Muscle layer of duodenum (tissue), 2 donors: ENCODE measurements at regions not wholly inside any gene's neighbourhood (a gene's known extent, or its start where the extent isn't known, plus 50 kb on each side); places are given as distances from the start of the nearest gene placed in this dataset.

ENCODE experiments used
- H3K27ac ChIP-seq: one replicate; pipeline ENCODE4 v1.7.0; 2013; ENCODE audit warnings: mild to moderate bottlenecking, low read length
- H3K27me3 ChIP-seq: one replicate; pipeline ENCODE4 v1.7.0; 2013; ENCODE audit warnings: low read depth, mild to moderate bottlenecking, control low read depth, low read length
- H3K36me3 ChIP-seq, 2 donors: one replicate each; pipeline ENCODE4 v1.7.0; 2013; ENCODE audit warnings: low read length in 2 of 2, control low read depth in 1 of 2, mild to moderate bottlenecking in 1 of 2; ENCODE audit not compliant: insufficient read depth in 2 of 2, control insufficient read depth in 1 of 2
- H3K4me1 ChIP-seq, 2 donors: one replicate each; pipeline ENCODE4 v1.7.0; 2013; ENCODE audit warnings: low read length in 2 of 2, mild to moderate bottlenecking in 2 of 2, control low read depth in 1 of 2, moderate library complexity in 1 of 2; ENCODE audit not compliant: insufficient read depth in 2 of 2, control insufficient read depth in 1 of 2
- H3K4me3 ChIP-seq, 2 donors: one replicate each; pipeline ENCODE4 v1.7.0; 2013; ENCODE audit warnings: low read length in 2 of 2, low read depth in 1 of 2, mild to moderate bottlenecking in 1 of 2
- H3K9me3 ChIP-seq, 2 donors: one replicate each; pipeline ENCODE4 v1.7.0; 2013; ENCODE audit warnings: low read length in 2 of 2, control low read depth in 1 of 2, mild to moderate bottlenecking in 1 of 2; ENCODE audit not compliant: control insufficient read depth in 1 of 2
- donor health status: healthy.

DNA sequence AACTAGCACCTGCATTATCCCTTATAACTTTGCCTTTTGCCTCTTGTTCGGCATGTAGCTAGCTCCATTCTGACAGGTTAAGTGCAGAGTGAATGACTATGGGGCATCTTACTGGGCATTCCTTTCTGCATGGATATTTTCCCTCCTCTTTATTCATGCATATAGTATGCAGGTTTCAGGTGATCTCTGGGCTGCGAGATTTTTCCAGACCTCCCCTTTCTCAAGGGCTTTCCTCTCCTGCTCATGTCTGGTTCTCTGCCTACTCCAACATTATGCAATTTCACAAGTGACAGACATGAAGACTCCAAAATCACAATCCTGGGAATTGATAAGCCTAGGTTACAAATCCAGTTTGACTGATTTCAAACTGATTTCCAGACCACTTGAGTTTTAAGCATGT lies 503.8 kb downstream of the NXPH1 start:
- Histone ChIP-seq H3K27ac (no peak overlapping the region), H3K9me3 (no peaks in the 10 kb centered on the region), H3K36me3 (no peaks in the 10 kb centered on the region), H3K4me3 (no peak overlapping the region), H3K27me3 (no peaks in the 10 kb centered on the region), H3K4me1 (no peaks in the 10 kb centered on the region)

DNA sequence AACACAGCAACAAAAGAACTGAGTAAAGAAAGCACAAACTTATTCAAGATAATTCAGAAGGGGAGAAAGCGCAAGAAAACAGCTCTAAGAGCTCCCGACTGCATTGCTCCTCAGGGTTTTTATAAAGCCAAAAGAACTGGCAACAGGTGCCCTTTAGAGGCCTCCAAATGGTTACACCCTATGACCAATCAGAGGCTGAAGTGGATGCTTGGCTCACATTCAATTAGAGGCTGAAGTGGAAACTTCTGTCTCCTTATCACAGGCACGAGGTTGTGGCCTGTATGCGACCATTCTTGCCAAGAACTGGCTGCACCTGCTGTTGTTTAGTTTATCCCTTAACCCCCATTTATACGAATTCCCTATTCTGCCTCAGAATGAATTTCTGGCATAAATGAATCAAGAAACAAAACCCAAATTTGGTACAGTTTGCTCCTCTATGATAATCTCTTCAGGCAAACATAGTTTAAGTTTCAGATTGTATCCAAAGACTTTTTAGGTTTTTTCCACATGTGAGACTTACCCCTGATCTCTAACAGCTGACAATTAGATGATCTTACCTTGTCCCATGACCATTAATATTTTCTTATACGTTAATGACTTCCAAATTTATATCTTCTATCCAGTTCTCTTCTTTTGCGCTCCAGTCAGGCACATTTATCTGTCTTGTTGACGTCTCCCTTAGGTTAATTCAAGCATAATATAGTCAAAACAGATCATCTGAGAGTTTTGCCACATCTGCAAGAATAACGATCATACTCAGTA lies 504.8 kb downstream of the NXPH1 start:
- no peak overlapping the region for H3K4me3 ChIP-seq
- no peaks in the 10 kb centered on the region for H3K9me3 ChIP-seq
- H3K36me3 ChIP-seq, result no peaks in the 10 kb centered on the region
- H3K27me3 ChIP-seq, result no peaks in the 10 kb centered on the region
- no peaks in the 10 kb centered on the region for H3K4me1 ChIP-seq
- no peak overlapping the region for H3K27ac ChIP-seq

DNA sequence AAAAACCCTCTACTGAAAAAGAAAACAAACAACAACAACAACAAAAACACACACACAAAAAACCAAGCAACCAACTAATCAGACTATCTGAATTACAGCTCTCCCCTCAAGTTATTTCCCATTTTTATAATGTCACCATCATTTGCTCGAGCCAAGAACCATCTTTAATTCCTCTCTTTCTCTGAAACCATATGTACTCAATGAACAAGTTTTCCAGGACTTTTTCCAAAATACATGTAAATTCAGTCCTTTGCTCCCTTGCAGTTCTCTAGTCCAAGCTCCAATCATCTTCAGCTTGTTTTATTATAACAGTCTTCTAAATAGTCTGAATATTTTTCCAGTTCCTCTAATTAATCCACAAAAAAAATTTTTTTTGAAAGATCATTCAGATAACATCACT lies 506.0 kb downstream of the NXPH1 start:
- H3K9me3 ChIP-seq, result no peaks in the 10 kb centered on the region
- no peaks in the 10 kb centered on the region for H3K36me3 ChIP-seq
- H3K4me1 ChIP-seq, result no peaks in the 10 kb centered on the region
- H3K27ac ChIP-seq, result no peak overlapping the region
- H3K27me3 ChIP-seq, result no peaks in the 10 kb centered on the region
- no peak overlapping the region for H3K4me3 ChIP-seq

DNA sequence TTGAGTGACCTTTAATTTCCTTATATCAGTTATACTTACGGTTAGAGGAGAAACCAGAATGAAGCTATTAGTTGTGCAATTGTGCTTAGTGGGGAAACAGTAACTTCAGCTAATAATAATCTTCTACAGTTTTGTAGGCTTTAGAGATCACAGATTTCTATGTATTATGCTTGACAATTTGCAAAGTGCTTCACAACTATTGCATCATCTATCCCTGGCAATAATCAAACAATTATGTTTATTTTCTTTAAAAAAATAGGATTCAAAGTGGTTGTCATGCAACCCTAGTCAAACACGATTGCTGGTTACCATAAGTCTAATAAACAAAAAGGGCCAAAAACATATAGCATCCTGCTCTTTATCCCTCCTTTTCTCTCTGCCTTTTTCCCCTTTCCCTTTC lies 530.3 kb downstream of the NXPH1 start:
- Histone ChIP-seq H3K36me3 (no peaks in the 10 kb centered on the region), H3K27ac (no peak overlapping the region), H3K27me3 (no peaks in the 10 kb centered on the region), H3K4me1 (no peaks in the 10 kb centered on the region), H3K4me3 (no peak overlapping the region), H3K9me3 (no peaks in the 10 kb centered on the region)

DNA sequence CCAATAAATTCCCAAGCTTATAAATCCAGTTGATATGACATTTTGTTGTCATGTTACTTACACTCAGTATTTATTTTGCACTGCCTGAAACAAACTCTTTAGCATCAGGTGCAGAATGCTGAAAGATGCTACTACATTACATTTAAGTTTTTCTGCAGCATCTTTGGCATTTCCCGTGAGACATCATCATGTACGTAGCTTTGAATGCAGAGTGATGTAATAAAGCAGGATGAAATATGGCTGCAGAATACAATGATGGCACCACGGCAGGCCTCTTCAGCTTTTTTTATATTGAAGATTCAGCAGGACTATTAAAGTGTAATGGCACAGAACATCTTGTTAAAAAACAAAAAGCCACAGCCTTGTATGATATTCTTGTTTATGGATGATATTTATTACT lies 531.8 kb downstream of the NXPH1 start:
- no peak overlapping the region for H3K4me3 ChIP-seq
- H3K9me3 ChIP-seq, result no peaks in the 10 kb centered on the region
- H3K4me1 ChIP-seq, result no peaks in the 10 kb centered on the region
- H3K27ac ChIP-seq, result no peak overlapping the region
- no peaks in the 10 kb centered on the region for H3K27me3 ChIP-seq
- no peaks in the 10 kb centered on the region for H3K36me3 ChIP-seq

DNA sequence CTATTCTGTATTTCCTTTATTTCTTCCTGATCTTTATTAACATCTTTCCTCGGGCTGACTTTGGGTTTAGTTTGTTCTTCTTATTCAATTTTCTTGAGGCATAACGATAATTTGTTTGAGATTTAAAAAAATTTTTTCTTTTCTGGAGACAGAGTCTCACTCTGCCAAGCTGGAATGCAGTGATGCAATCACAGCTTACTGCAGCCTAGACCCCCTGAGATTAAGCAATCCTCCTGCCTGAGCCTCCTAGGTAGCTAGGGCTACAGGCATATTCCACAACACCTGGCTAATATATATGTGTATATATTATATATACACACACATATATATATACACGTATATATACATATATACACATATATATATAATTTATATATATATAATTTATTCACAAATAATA lies 540.2 kb downstream of the NXPH1 start:
- H3K27me3 ChIP-seq, result no peaks in the 10 kb centered on the region
- no peaks in the 10 kb centered on the region for H3K9me3 ChIP-seq
- no peaks in the 10 kb centered on the region for H3K36me3 ChIP-seq
- H3K4me3 ChIP-seq, result no peak overlapping the region
- H3K4me1 ChIP-seq, result no peaks in the 10 kb centered on the region
- H3K27ac ChIP-seq, result no peak overlapping the region

DNA sequence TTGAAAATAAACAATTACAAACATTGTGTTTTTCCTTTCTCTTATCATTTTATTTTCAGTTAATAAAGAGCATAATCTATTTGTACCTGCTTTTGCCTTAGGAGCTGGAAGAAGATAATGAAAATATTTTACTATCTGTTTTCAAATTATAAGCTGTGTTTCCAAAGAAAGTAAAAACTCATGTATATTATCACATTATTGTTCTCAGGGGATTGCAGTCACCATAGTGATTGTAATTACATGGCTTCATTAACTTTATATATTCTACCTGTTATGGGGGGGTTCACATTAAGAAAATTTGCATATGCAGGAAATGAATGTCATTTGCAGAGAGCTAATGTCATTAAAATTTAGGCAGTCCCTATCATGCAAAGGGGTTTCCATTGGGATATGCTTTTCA lies 542.3 kb downstream of the NXPH1 start:
- Histone ChIP-seq H3K27me3 (no peaks in the 10 kb centered on the region), H3K4me3 (no peak overlapping the region), H3K4me1 (no peaks in the 10 kb centered on the region), H3K27ac (no peak overlapping the region), H3K9me3 (no peaks in the 10 kb centered on the region), H3K36me3 (no peaks in the 10 kb centered on the region)

DNA sequence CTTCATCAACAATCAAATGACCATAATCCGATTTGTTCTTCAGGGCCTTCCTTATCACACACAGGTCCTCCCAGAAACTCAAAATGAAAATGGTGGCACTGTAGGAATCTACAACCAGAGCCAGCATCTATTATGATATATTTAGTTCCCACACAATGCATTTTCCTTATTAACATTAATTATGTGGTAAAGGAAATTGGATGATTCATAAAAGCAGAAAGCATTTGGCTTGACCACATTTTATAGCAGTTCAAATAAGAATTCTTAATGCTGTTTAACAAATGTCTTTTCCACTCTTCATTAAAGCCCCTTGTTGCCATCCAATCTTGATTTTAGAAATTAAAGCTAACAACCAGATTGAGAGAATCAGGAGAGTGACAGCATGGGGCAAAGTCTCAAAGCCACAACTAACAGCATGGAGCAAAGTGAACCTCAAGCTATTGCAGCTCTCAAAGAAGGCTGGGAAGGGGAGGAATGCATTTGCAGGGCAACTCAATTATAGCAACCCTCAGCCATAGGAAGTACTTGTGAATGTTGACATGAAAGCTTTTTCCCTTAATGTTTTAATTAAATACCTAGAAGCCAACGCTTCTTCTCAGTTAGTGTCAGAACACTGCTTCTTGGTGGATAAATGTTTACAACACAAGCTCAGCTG lies 549.1 kb downstream of the NXPH1 start:
- no peaks in the 10 kb centered on the region for H3K36me3 ChIP-seq
- no peaks in the 10 kb centered on the region for H3K4me1 ChIP-seq
- no peaks in the 10 kb centered on the region for H3K9me3 ChIP-seq
- H3K27me3 ChIP-seq, result no peaks in the 10 kb centered on the region
- no peak overlapping the region for H3K4me3 ChIP-seq
- no peak overlapping the region for H3K27ac ChIP-seq

DNA sequence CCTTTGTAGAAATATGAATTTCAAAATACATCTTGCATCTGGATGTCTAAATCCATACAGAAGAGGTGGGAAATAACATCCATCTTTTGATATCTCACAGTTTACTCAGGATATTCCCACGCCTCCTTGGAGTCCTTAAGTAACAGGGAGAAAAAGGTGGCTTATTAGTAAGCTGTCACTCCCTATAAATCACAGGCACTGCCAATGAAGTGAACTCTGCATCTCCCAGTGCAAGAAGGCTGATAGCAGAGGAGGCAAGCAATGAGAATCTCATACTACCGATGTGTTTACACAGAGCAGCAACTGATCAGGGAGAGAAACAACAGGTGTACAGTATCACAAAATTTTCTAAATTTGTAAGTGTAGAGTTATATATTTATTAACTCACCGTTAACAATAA lies 551.8 kb downstream of the NXPH1 start:
- no peaks in the 10 kb centered on the region for H3K27me3 ChIP-seq

DNA sequence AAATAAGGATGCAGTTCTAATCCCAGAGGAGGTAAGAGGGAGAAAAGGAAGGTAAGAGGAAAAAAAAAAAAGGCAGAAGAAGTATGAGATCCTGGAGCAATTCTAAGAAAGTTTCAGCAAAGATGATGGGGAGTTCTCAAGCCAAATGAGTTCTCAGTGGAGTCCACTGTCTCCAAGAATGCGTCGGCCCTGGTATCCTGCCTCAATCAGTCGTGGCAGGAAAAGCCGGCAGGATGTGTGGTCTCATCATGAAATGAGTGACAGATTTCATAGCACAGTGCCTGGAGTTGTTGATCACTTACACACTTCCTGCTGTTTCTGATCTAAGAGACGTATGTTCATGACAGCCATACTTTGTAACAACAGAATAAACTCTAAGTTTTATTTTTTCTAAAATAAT lies 554.9 kb downstream of the NXPH1 start:
- H3K4me1 ChIP-seq, result no peaks in the 10 kb centered on the region
- no peaks in the 10 kb centered on the region for H3K27me3 ChIP-seq

More for the DNA sequence above, 551.8 kb downstream of the NXPH1 start:
- no peak overlapping the region for H3K4me3 ChIP-seq
- no peak overlapping the region for H3K27ac ChIP-seq
- H3K9me3 ChIP-seq, result no peaks in the 10 kb centered on the region
- H3K4me1 ChIP-seq, result no peaks in the 10 kb centered on the region
- no peaks in the 10 kb centered on the region for H3K36me3 ChIP-seq

DNA sequence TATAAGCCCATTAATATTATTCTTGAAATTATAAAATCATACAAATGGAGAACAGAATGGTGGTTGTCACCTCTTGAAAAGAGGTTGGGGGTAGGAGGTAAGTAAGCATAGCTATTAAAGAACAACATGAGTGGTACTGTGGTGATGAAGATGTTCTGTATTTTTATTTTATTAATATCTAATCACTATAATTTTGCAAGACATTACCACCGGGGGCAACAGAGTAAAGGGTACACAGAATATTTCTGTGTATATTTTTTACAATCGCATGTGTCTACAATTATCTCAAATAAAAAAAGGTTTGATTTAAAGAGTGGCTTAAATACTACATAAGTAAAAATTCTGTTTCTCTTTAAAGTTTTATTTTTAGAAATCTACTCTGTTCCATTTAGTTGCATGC lies 557.8 kb downstream of the NXPH1 start:
- Histone ChIP-seq H3K27ac (no peak overlapping the region), H3K36me3 (no peaks in the 10 kb centered on the region)

More for the DNA sequence above, 554.9 kb downstream of the NXPH1 start:
- H3K27ac ChIP-seq, result no peak overlapping the region
- H3K36me3 ChIP-seq, result no peaks in the 10 kb centered on the region
- H3K9me3 ChIP-seq, result no peaks in the 10 kb centered on the region
- H3K4me3 ChIP-seq, result no peak overlapping the region

DNA sequence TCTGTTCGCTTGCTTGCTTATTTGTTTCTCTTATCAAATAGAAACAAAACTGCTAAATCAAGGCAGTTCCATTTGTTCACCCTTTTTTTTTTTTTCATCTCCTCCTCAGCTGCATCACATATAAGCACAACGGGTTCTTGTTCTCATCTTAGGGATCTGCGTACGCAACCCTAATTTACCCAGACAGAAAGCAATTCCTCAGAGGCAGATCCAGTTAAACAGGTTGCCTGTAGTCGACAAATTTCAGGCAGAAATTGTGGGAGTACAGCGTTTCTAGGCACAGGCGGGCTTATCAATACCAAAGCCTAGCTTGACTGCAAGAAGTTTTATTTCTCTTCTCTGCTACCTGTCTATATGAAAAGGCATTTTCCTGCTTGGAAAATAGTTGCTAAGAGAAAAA lies 565.4 kb downstream of the NXPH1 start:
- Histone ChIP-seq H3K36me3 (no peaks in the 10 kb centered on the region), H3K9me3 (no peaks in the 10 kb centered on the region), H3K4me1 (no peaks in the 10 kb centered on the region), H3K27ac (no peak overlapping the region), H3K27me3 (no peaks in the 10 kb centered on the region), H3K4me3 (no peak overlapping the region)

More for the DNA sequence above, 557.8 kb downstream of the NXPH1 start:
- no peaks in the 10 kb centered on the region for H3K4me1 ChIP-seq
- H3K4me3 ChIP-seq, result no peak overlapping the region
- H3K9me3 ChIP-seq, result no peaks in the 10 kb centered on the region
- H3K27me3 ChIP-seq, result no peaks in the 10 kb centered on the region
